NB4 (cell line): ENCODE measurements at regions not wholly inside any gene's neighbourhood (a gene's known extent, or its start where the extent isn't known, plus 50 kb on each side); places are given as distances from the start of the nearest gene placed in this dataset.

Experiments
- CTCF ChIP-seq: IDR thresholded peaks from one replicate; pipeline ENCODE4 v1.5.1; 2012; ENCODE audit warnings: low read depth, low read length
- POLR2A ChIP-seq: IDR thresholded peaks from 2 replicates; pipeline ENCODE4 v1.6.1; 2011; ENCODE audit warnings: mild to moderate bottlenecking; ENCODE audit not compliant: insufficient read length; ENCODE audit errors: extremely low read depth

GRCh38 chr9:75707191-75707590, 183.3 kb upstream of the PCSK5 start:
- no peak for TF ChIP-seq CTCF
- no peak for TF ChIP-seq POLR2A
